Activated CD4-positive, alpha-beta T cell treated with anti-CD3 and anti-CD28 coated beads, Interleukin-2, amount 50 U/mL, for 4 hours (primary cell): ENCODE measurements at regions not wholly inside any gene's neighbourhood (a gene's known extent, or its start where the extent isn't known, plus 50 kb on each side); places are given as distances from the start of the nearest gene placed in this dataset.
"Not testable (repeated sequence)": the region's sequence is repeated elsewhere in the genome, so short reads cannot be mapped to it uniquely, and the experiment has no call there.

ENCODE experiments used
- DNase-seq, 2 experiments: peaks; one replicate each; pipeline ENCODE4 v3.0.0-alpha.2; 2020

GRCh38 chr20:60786686-60787217 lies 465.3 kb upstream of the CDH4 start:
- no peak for DNase-seq

GRCh38 chr20:60787276-60787675 lies 464.8 kb upstream of the CDH4 start:
- no peak for DNase-seq

- no peak for DNase-seq
Observed at GRCh38 chr20:60788070-60788469, 464.0 kb upstream of the CDH4 start.

GRCh38 chr20:60789399-60789798 lies 462.7 kb upstream of the CDH4 start:
- DNase-seq: no peak

GRCh38 chr20:60790339-60790738 lies 461.7 kb upstream of the CDH4 start:
- DNase-seq: not testable (repeated sequence)

GRCh38 chr20:60791823-60792222 lies 460.2 kb upstream of the CDH4 start:
- DNase-seq: no peak

- no peak for DNase-seq
Observed at GRCh38 chr20:60792941-60793340, 459.1 kb upstream of the CDH4 start.

- no peak for DNase-seq
Observed at GRCh38 chr20:60794674-60795073, 457.4 kb upstream of the CDH4 start.

GRCh38 chr20:60795651-60796050 lies 456.4 kb upstream of the CDH4 start:
- no peak for DNase-seq

- DNase-seq: no peak
Observed at GRCh38 chr20:60800185-60800584, 451.9 kb upstream of the CDH4 start.

- no peak for DNase-seq
Observed at GRCh38 chr20:60802676-60803075, 449.4 kb upstream of the CDH4 start.

GRCh38 chr20:60803335-60804055 lies 448.6 kb upstream of the CDH4 start:
- DNase-seq: no peak

- DNase-seq: no peak
Observed at GRCh38 chr20:60804240-60804917, 447.7 kb upstream of the CDH4 start.

GRCh38 chr20:60804918-60805630 lies 447.0 kb upstream of the CDH4 start:
- DNase-seq: no peak

GRCh38 chr20:60806354-60806753 lies 445.7 kb upstream of the CDH4 start:
- no peak for DNase-seq

GRCh38 chr20:60806824-60807223 lies 445.2 kb upstream of the CDH4 start:
- no peak for DNase-seq

- DNase-seq: no peak
Observed at GRCh38 chr20:60808003-60808672, 443.9 kb upstream of the CDH4 start.

GRCh38 chr20:60808701-60809100 lies 443.4 kb upstream of the CDH4 start:
- DNase-seq: no peak

- DNase-seq: no peak
Observed at GRCh38 chr20:60810561-60810960, 441.5 kb upstream of the CDH4 start.

- no peak for DNase-seq
Observed at GRCh38 chr20:60812561-60812960, 439.5 kb upstream of the CDH4 start.

GRCh38 chr20:60813066-60813465 lies 439.0 kb upstream of the CDH4 start:
- DNase-seq: no peak

- DNase-seq: no peak
Observed at GRCh38 chr20:60815656-60816055, 436.4 kb upstream of the CDH4 start.

- DNase-seq: no peak
Observed at GRCh38 chr20:60816901-60817300, 435.2 kb upstream of the CDH4 start.
